Memory B cell (primary cell): ENCODE measurements at regions not wholly inside any gene's neighbourhood (a gene's known extent, or its start where the extent isn't known, plus 50 kb on each side); places are given as distances from the start of the nearest gene placed in this dataset.

Experiments
- ATAC-seq: fragments of 150-1000 bp; cut with Tn5 transposase; 2 replicates; pipeline ENCODE4 v1.10.0; 2021; ENCODE audit warnings: low read depth, mild to moderate bottlenecking, moderate library complexity
- DNase-seq, 2 donors: peaks; one replicate each; pipeline ENCODE4 v3.0.0; 2022; ENCODE audit warnings: low spot score in 2 of 2
- H3K27ac Mint-ChIP-seq: one replicate; pipeline ENCODE4 v1.8.0; 2022; ENCODE audit warnings: mild to moderate bottlenecking, moderate library complexity, mixed read lengths
- H3K27me3 Mint-ChIP-seq: one replicate; pipeline ENCODE4 v1.8.0; 2022; ENCODE audit warnings: mixed read lengths
- H3K36me3 Mint-ChIP-seq: one replicate; pipeline ENCODE4 v1.8.0; 2022; ENCODE audit warnings: mild to moderate bottlenecking, mixed read lengths
- H3K4me1 Mint-ChIP-seq: one replicate; pipeline ENCODE4 v1.8.0; 2022; ENCODE audit warnings: mixed read lengths
- H3K4me3 Mint-ChIP-seq: one replicate; pipeline ENCODE4 v1.8.0; 2022; ENCODE audit warnings: mild to moderate bottlenecking, moderate library complexity, mixed read lengths
- H3K9me3 Mint-ChIP-seq: one replicate; pipeline ENCODE4 v1.8.0; 2022; ENCODE audit warnings: mixed read lengths

- Mint-ChIP-seq H3K4me1 (peaks cover 2% of the 10 kb centered on the region), H3K36me3 (no peaks in the 10 kb centered on the region), H3K27me3 (peaks cover 17% of the 10 kb centered on the region), H3K9me3 (no peaks in the 10 kb centered on the region), H3K27ac (no peak overlapping the region), H3K4me3 (no peak overlapping the region)
- no peak for ATAC-seq
- DNase-seq = no peak
Observed at GRCh38 chr2:45171136-45171501, 161.9 kb upstream of the SIX2 start.

GRCh38 chr2:45170191-45171135 is 161.2 kb upstream of the SIX2 start:
- Mint-ChIP-seq H3K27ac (no peak overlapping the region), H3K27me3 (peaks cover 17% of the 10 kb centered on the region), H3K36me3 (no peaks in the 10 kb centered on the region), H3K4me1 (peaks cover 2% of the 10 kb centered on the region), H3K4me3 (no peak overlapping the region), H3K9me3 (no peaks in the 10 kb centered on the region)
- no peak for DNase-seq
- no peak for ATAC-seq

GRCh38 chr2:45169339-45170190 is 160.3 kb upstream of the SIX2 start:
- H3K9me3 Mint-ChIP-seq = no peaks in the 10 kb centered on the region
- H3K4me1 Mint-ChIP-seq = peaks cover 2% of the 10 kb centered on the region
- no peak for DNase-seq
- no peaks in the 10 kb centered on the region for H3K36me3 Mint-ChIP-seq
- peak overlapping the region; percentile 43 for H3K4me3 Mint-ChIP-seq
- ATAC-seq = no peak
- peaks cover 17% of the 10 kb centered on the region for H3K27me3 Mint-ChIP-seq
- H3K27ac Mint-ChIP-seq = no peak overlapping the region

- ATAC-seq (no peak), DNase-seq (no peak)
- Mint-ChIP-seq H3K27ac (no peak overlapping the region), H3K27me3 (peaks cover 16% of the 10 kb centered on the region), H3K36me3 (no peaks in the 10 kb centered on the region), H3K9me3 (no peaks in the 10 kb centered on the region), H3K4me3 (peak overlapping the region; percentile 67), H3K4me1 (peaks cover 2% of the 10 kb centered on the region)
Observed at GRCh38 chr2:45168711-45169338, 159.6 kb upstream of the SIX2 start.

- Mint-ChIP-seq H3K36me3 (no peaks in the 10 kb centered on the region), H3K27me3 (peaks cover 15% of the 10 kb centered on the region), H3K27ac (no peak overlapping the region), H3K9me3 (no peaks in the 10 kb centered on the region), H3K4me3 (peak overlapping the region; percentile 67), H3K4me1 (peaks cover 2% of the 10 kb centered on the region)
- DNase-seq = no peak
- ATAC-seq = no peak
Observed at GRCh38 chr2:45167920-45168629, 158.8 kb upstream of the SIX2 start.

GRCh38 chr2:45166229-45166890 is 157.1 kb upstream of the SIX2 start:
- no peak overlapping the region for H3K4me3 Mint-ChIP-seq
- H3K9me3 Mint-ChIP-seq = no peaks in the 10 kb centered on the region
- H3K4me1 Mint-ChIP-seq = peaks cover 2% of the 10 kb centered on the region
- H3K27me3 Mint-ChIP-seq = peaks cover 14% of the 10 kb centered on the region
- DNase-seq (no peak), ATAC-seq (no peak)
- H3K27ac Mint-ChIP-seq = no peak overlapping the region
- no peaks in the 10 kb centered on the region for H3K36me3 Mint-ChIP-seq

- Mint-ChIP-seq H3K36me3 (no peaks in the 10 kb centered on the region), H3K27ac (no peak overlapping the region), H3K4me1 (no peaks in the 10 kb centered on the region), H3K27me3 (peaks cover 11% of the 10 kb centered on the region), H3K4me3 (no peak overlapping the region), H3K9me3 (no peaks in the 10 kb centered on the region)
- ATAC-seq (no peak), DNase-seq (no peak)
Observed at GRCh38 chr2:45162711-45163110, 153.5 kb upstream of the SIX2 start.

GRCh38 chr2:45156605-45157004 is 147.4 kb upstream of the SIX2 start:
- DNase-seq (no peak), ATAC-seq (no peak)
- peaks cover 6% of the 10 kb centered on the region for H3K27me3 Mint-ChIP-seq
- H3K27ac Mint-ChIP-seq = no peak overlapping the region
- H3K36me3 Mint-ChIP-seq = no peaks in the 10 kb centered on the region
- no peaks in the 10 kb centered on the region for H3K4me1 Mint-ChIP-seq
- no peak overlapping the region for H3K4me3 Mint-ChIP-seq
- H3K9me3 Mint-ChIP-seq = no peaks in the 10 kb centered on the region

GRCh38 chr2:45154606-45155155 is 145.4 kb upstream of the SIX2 start:
- H3K9me3 Mint-ChIP-seq = no peaks in the 10 kb centered on the region
- ATAC-seq (no peak), DNase-seq (no peak)
- H3K27ac Mint-ChIP-seq = no peak overlapping the region
- no peaks in the 10 kb centered on the region for H3K36me3 Mint-ChIP-seq
- H3K27me3 Mint-ChIP-seq = peaks cover 6% of the 10 kb centered on the region
- no peaks in the 10 kb centered on the region for H3K4me1 Mint-ChIP-seq
- no peak overlapping the region for H3K4me3 Mint-ChIP-seq

- Mint-ChIP-seq H3K4me3 (no peak overlapping the region), H3K27ac (no peak overlapping the region), H3K36me3 (no peaks in the 10 kb centered on the region), H3K9me3 (no peaks in the 10 kb centered on the region), H3K4me1 (no peaks in the 10 kb centered on the region), H3K27me3 (peaks cover 6% of the 10 kb centered on the region)
- DNase-seq (no peak), ATAC-seq (no peak)
Observed at GRCh38 chr2:45154144-45154543, 144.9 kb upstream of the SIX2 start.

- Mint-ChIP-seq H3K4me3 (no peak overlapping the region), H3K9me3 (no peaks in the 10 kb centered on the region), H3K27ac (no peak overlapping the region), H3K4me1 (no peaks in the 10 kb centered on the region), H3K36me3 (no peaks in the 10 kb centered on the region), H3K27me3 (peaks cover 6% of the 10 kb centered on the region)
- no peak for ATAC-seq
- no peak for DNase-seq
Observed at GRCh38 chr2:45153121-45153520, 143.9 kb upstream of the SIX2 start.

- no peaks in the 10 kb centered on the region for H3K4me1 Mint-ChIP-seq
- H3K4me3 Mint-ChIP-seq = no peak overlapping the region
- DNase-seq (no peak), ATAC-seq (no peak)
- no peaks in the 10 kb centered on the region for H3K9me3 Mint-ChIP-seq
- peaks cover 6% of the 10 kb centered on the region for H3K27me3 Mint-ChIP-seq
- no peak overlapping the region for H3K27ac Mint-ChIP-seq
- no peaks in the 10 kb centered on the region for H3K36me3 Mint-ChIP-seq
Observed at GRCh38 chr2:45152691-45153090, 143.4 kb upstream of the SIX2 start.
